DND-41 (cell line): ENCODE measurements at regions not wholly inside any gene's neighbourhood (a gene's known extent, or its start where the extent isn't known, plus 50 kb on each side); places are given as distances from the start of the nearest gene placed in this dataset.
"Not testable (repeated sequence)": the region's sequence is repeated elsewhere in the genome, so short reads cannot be mapped to it uniquely, and the experiment has no call there.

Experiments used
- EZH2 ChIP-seq: IDR thresholded peaks from 3 replicates; pipeline ENCODE4 v1.6.1; 2012; ENCODE audit warnings: borderline replicate concordance, low read depth, mild to moderate bottlenecking, moderate library complexity, low read length, inconsistent platforms; ENCODE audit not compliant: severe bottlenecking
- TF ChIP-seq, protein P1 (sequence below): IDR thresholded peaks from 2 replicates; pipeline ENCODE4 v1.5.1; 2012; ENCODE audit warnings: borderline replicate concordance, low read length, moderate library complexity, mild to moderate bottlenecking; ENCODE audit not compliant: poor library complexity, severe bottlenecking; ENCODE audit errors: extremely low read depth

GRCh38 chr2:61598515-61599156 lies 60.5 kb upstream of the XPO1 start:
- TF ChIP-seq, protein P1, sequence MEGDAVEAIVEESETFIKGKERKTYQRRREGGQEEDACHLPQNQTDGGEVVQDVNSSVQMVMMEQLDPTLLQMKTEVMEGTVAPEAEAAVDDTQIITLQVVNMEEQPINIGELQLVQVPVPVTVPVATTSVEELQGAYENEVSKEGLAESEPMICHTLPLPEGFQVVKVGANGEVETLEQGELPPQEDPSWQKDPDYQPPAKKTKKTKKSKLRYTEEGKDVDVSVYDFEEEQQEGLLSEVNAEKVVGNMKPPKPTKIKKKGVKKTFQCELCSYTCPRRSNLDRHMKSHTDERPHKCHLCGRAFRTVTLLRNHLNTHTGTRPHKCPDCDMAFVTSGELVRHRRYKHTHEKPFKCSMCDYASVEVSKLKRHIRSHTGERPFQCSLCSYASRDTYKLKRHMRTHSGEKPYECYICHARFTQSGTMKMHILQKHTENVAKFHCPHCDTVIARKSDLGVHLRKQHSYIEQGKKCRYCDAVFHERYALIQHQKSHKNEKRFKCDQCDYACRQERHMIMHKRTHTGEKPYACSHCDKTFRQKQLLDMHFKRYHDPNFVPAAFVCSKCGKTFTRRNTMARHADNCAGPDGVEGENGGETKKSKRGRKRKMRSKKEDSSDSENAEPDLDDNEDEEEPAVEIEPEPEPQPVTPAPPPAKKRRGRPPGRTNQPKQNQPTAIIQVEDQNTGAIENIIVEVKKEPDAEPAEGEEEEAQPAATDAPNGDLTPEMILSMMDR: not testable (repeated sequence)
- not testable (repeated sequence) for TF ChIP-seq EZH2
